HAP-1 (cell line): ENCODE measurements at regions not wholly inside any gene's neighbourhood (a gene's known extent, or its start where the extent isn't known, plus 50 kb on each side); places are given as distances from the start of the nearest gene placed in this dataset.

Source experiments
- DNase-seq, 2 experiments: peaks; one replicate each; pipeline ENCODE4 v3.0.0-alpha.2; 2016 to 2020; ENCODE audit warnings: low spot score in 2 of 2
- H3K27me3 ChIP-seq: fragments of 250-450 bp; sonication (Bioruptor Pico); 2 replicates; pipeline ENCODE4 v1.5.1; 2020; ENCODE audit warnings: low read depth, mild to moderate bottlenecking, moderate library complexity
- H3K36me3 ChIP-seq: fragments of 250-450 bp; sonication (Bioruptor Pico); replicated peaks from 2 replicates; pipeline ENCODE4 v1.5.1; 2020; ENCODE audit warnings: mild to moderate bottlenecking
- H3K4me1 ChIP-seq: fragments of 250-450 bp; sonication (Bioruptor Pico); 2 replicates; pipeline ENCODE4 v1.5.1; 2020; ENCODE audit warnings: mild to moderate bottlenecking
- H3K4me3 ChIP-seq: fragments of 250-450 bp; sonication (Bioruptor Pico); 2 replicates; pipeline ENCODE4 v1.5.1; 2020; ENCODE audit warnings: mild to moderate bottlenecking, moderate library complexity
- H3K9me3 ChIP-seq: fragments of 250-450 bp; sonication (Bioruptor Pico); 2 replicates; pipeline ENCODE4 v1.5.1; 2020; ENCODE audit warnings: mild to moderate bottlenecking, moderate library complexity
- in situ Hi-C: fragments of 300-500 bp; cut with MboI; formaldehyde crosslinking; loops from 3 replicates; pipeline ENCODE4 v1.14.3; 2020; ENCODE audit warnings: low sequenced_read_pairs, inconsistent platforms, mixed read lengths

- Histone ChIP-seq H3K4me3 (no peak overlapping the region), H3K27me3 (no peaks in the 10 kb centered on the region; the same call in 1 of the 2 replicates), H3K36me3 (no peaks in the 10 kb centered on the region), H3K9me3 (no peaks in the 10 kb centered on the region), H3K4me1 (no peaks in the 10 kb centered on the region)
- in situ Hi-C loops = no loop called here
- DNase-seq = peak; percentile 28 to 85
Observed at GRCh38 chr5:79857714-79858409, 133.2 kb downstream of the MTX3 start.

GRCh38 chr5:79856456-79857055 is 134.5 kb downstream of the MTX3 start:
- in situ Hi-C loops = no loop called here

GRCh38 chr5:79853676-79854418 is 137.2 kb downstream of the MTX3 start:
- DNase-seq = no peak
- H3K27me3 ChIP-seq = no peaks in the 10 kb centered on the region; the same call in 1 of the 2 replicates
- no peaks in the 10 kb centered on the region for H3K36me3 ChIP-seq
- no peak overlapping the region for H3K4me3 ChIP-seq
- in situ Hi-C loops = no loop called here
- H3K9me3 ChIP-seq = no peaks in the 10 kb centered on the region
- no peaks in the 10 kb centered on the region for H3K4me1 ChIP-seq

More at GRCh38 chr5:79856456-79857055, 134.5 kb downstream of the MTX3 start:
- Histone ChIP-seq H3K4me3 (no peak overlapping the region), H3K27me3 (no peaks in the 10 kb centered on the region; the same call in 1 of the 2 replicates), H3K4me1 (no peaks in the 10 kb centered on the region), H3K36me3 (no peaks in the 10 kb centered on the region), H3K9me3 (no peaks in the 10 kb centered on the region)
- DNase-seq = no peak

- Histone ChIP-seq H3K27me3 (no peaks in the 10 kb centered on the region; the same call in 1 of the 2 replicates), H3K36me3 (no peaks in the 10 kb centered on the region), H3K4me1 (no peaks in the 10 kb centered on the region), H3K4me3 (no peak overlapping the region), H3K9me3 (no peaks in the 10 kb centered on the region)
- no peak for DNase-seq
- in situ Hi-C loops = no loop called here
Observed at GRCh38 chr5:79853028-79853427, 138.0 kb downstream of the MTX3 start.

- Histone ChIP-seq H3K9me3 (no peaks in the 10 kb centered on the region), H3K27me3 (no peaks in the 10 kb centered on the region; the same call in 1 of the 2 replicates), H3K4me1 (no peaks in the 10 kb centered on the region), H3K4me3 (no peak overlapping the region), H3K36me3 (no peaks in the 10 kb centered on the region)
- DNase-seq = no peak
- in situ Hi-C loops = no loop called here
Observed at GRCh38 chr5:79851391-79851863, 139.6 kb downstream of the MTX3 start.

GRCh38 chr5:79850941-79851340 is 140.1 kb downstream of the MTX3 start:
- Histone ChIP-seq H3K36me3 (no peaks in the 10 kb centered on the region), H3K4me3 (no peak overlapping the region), H3K27me3 (no peaks in the 10 kb centered on the region), H3K9me3 (no peaks in the 10 kb centered on the region), H3K4me1 (no peaks in the 10 kb centered on the region)
- in situ Hi-C loops = no loop called here
- no peak for DNase-seq

- H3K9me3 ChIP-seq = no peaks in the 10 kb centered on the region
- in situ Hi-C loops = no loop called here
- H3K27me3 ChIP-seq = no peaks in the 10 kb centered on the region
- H3K4me1 ChIP-seq = no peaks in the 10 kb centered on the region
- H3K4me3 ChIP-seq = no peak overlapping the region
- no peak for DNase-seq
- no peaks in the 10 kb centered on the region for H3K36me3 ChIP-seq
Observed at GRCh38 chr5:79850316-79850822, 140.7 kb downstream of the MTX3 start.

GRCh38 chr5:79849486-79850315 is 141.4 kb downstream of the MTX3 start:
- Histone ChIP-seq H3K4me3 (no peak overlapping the region), H3K36me3 (no peaks in the 10 kb centered on the region), H3K27me3 (no peaks in the 10 kb centered on the region), H3K9me3 (no peaks in the 10 kb centered on the region), H3K4me1 (no peaks in the 10 kb centered on the region)
- in situ Hi-C loops = no loop called here
- DNase-seq = no peak
